ENCODE measurements at regions not wholly inside any gene's neighbourhood (a gene's known extent, or its start where the extent isn't known, plus 50 kb on each side); places are given as distances from the start of the nearest gene placed in this dataset.

DNA sequence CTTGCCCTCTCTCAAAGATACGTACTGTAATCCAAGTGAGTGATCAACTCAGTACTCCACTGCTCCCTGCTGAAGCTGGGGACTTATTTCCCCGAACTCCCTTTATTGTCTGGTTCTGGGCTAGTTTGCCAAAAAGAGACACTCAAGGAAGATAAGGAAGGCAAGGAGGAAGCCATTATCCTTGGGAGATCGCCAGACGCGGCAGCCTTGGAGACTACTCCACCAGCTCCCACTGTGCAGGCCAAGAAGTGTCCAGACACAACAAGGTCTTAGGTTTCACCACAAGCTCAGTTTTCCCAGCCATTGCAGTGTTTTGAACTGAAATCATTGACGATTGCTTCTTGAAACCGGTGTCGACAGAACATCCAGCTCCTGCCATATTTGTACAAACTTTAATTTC lies 439.6 kb upstream of the UBE2E3 start:
- TF ChIP-seq, protein P1, sequence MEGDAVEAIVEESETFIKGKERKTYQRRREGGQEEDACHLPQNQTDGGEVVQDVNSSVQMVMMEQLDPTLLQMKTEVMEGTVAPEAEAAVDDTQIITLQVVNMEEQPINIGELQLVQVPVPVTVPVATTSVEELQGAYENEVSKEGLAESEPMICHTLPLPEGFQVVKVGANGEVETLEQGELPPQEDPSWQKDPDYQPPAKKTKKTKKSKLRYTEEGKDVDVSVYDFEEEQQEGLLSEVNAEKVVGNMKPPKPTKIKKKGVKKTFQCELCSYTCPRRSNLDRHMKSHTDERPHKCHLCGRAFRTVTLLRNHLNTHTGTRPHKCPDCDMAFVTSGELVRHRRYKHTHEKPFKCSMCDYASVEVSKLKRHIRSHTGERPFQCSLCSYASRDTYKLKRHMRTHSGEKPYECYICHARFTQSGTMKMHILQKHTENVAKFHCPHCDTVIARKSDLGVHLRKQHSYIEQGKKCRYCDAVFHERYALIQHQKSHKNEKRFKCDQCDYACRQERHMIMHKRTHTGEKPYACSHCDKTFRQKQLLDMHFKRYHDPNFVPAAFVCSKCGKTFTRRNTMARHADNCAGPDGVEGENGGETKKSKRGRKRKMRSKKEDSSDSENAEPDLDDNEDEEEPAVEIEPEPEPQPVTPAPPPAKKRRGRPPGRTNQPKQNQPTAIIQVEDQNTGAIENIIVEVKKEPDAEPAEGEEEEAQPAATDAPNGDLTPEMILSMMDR (IDR thresholded peaks at IDR 0.05; ENCODE audit: insufficient read depth, low read depth, low read length), result no peak
- no peak for TF ChIP-seq EZH2 (IDR thresholded peaks at IDR 0.05; ENCODE audit: insufficient read depth, low read length)

All from astrocyte (in vitro differentiated cells and primary cell).